KMS-11 (cell line): ENCODE measurements at regions not wholly inside any gene's neighbourhood (a gene's known extent, or its start where the extent isn't known, plus 50 kb on each side); places are given as distances from the start of the nearest gene placed in this dataset.

Experiments used
- H2AFZ ChIP-seq: fragments of 200-600 bp; sonication (generic); 2 replicates; pipeline ENCODE4 v1.6.1; 2016; ENCODE audit warnings: antibody characterized with exemption, mixed run types, low read depth
- H3K27ac ChIP-seq: fragments of 200-600 bp; sonication (generic); 2 replicates; pipeline ENCODE4 v1.6.1; 2016; ENCODE audit warnings: mild to moderate bottlenecking, mixed run types
- H3K27me3 ChIP-seq: fragments of 200-600 bp; sonication (generic); 2 replicates; pipeline ENCODE4 v1.6.1; 2017; ENCODE audit warnings: mild to moderate bottlenecking, low read depth, mixed run types, moderate library complexity; ENCODE audit not compliant: insufficient read depth
- H3K36me3 ChIP-seq: fragments of 200-600 bp; sonication (generic); 2 replicates; pipeline ENCODE4 v1.6.1; 2017; ENCODE audit warnings: mild to moderate bottlenecking, mixed run types; ENCODE audit not compliant: insufficient read depth
- H3K4me1 ChIP-seq: fragments of 200-600 bp; sonication (generic); 2 replicates; pipeline ENCODE4 v1.6.1; 2016; ENCODE audit warnings: mild to moderate bottlenecking, low read depth, mixed run types; ENCODE audit not compliant: poor library complexity, severe bottlenecking
- H3K4me2 ChIP-seq: fragments of 200-600 bp; sonication (generic); 2 replicates; pipeline ENCODE4 v1.7.0; 2016; ENCODE audit warnings: mild to moderate bottlenecking, mixed run types
- H3K4me3 ChIP-seq: fragments of 200-600 bp; sonication (generic); IDR thresholded peaks from 2 replicates; pipeline ENCODE4 v1.6.1; 2017; ENCODE audit warnings: low read depth, low read length, mixed read lengths; ENCODE audit not compliant: insufficient read depth
- H3K79me2 ChIP-seq: fragments of 200-600 bp; sonication (generic); 2 replicates; pipeline ENCODE4 v1.6.1; 2016; ENCODE audit warnings: low read depth, mixed run types; ENCODE audit not compliant: insufficient read depth
- H3K9ac ChIP-seq: fragments of 200-600 bp; sonication (generic); 2 replicates; pipeline ENCODE4 v1.6.1; 2016; ENCODE audit warnings: mild to moderate bottlenecking, mixed run types
- H4K20me1 ChIP-seq: fragments of 200-600 bp; sonication (generic); 2 replicates; pipeline ENCODE4 v1.6.1; 2016; ENCODE audit warnings: mild to moderate bottlenecking, mixed run types; ENCODE audit not compliant: insufficient read depth
- TF ChIP-seq, protein P1 (sequence below): fragments of 200-600 bp; sonication (generic); conservative IDR thresholded peaks from 2 replicates; pipeline ENCODE4 v1.6.1; 2017; ENCODE audit warnings: low read depth, mild to moderate bottlenecking, antibody characterized with exemption, low read length, moderate library complexity, mixed read lengths

DNA sequence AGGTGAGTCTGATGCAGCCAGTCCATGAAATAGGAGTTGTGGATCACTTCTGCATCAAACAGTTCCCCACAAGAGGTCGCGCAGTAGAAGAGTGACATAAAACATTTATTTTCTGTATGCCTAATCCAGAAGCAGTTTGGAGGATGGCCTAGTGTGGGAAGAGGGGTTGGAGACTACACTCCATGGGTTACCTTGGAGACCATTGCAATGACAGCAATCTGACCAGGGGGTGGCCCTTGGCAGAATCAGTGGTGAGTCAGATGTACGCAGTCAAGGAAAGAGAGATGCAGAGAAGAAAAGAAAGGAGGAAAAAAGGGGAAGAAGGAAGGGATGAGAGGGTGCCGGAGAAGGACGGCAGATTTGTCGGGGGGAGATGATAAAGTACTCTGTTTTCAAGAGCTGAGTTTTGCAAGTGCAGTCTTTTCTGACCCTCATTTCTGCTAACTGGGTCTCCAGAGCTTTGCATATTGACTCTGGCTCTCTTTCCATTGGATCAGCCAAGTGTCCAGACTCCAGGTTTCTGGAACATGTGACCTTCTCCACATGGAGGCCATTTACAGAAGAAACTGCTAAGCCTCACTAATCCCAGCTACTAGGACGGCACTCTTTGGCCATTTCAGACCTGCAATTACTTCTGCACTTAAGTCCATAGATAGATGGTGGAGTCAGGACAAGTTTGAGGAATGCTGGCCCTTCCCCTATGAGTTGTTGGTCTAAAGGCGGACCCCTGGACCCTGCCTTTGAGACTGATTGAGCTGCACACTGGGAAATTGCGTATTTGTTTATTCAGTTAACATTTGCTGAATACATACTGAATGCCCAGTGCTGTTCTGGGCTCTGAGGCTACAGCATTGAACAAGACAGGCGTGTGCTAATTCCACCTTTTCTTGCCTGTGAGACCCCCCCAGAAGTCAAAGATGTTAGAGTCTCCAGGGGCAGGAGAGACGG, 424.2 kb downstream of the BCL11B start:
- H3K4me1 ChIP-seq, result no peaks in the 10 kb centered on the region
- H4K20me1 ChIP-seq, result no peaks in the 10 kb centered on the region
- no peak overlapping the region for H3K4me3 ChIP-seq
- H3K27me3 ChIP-seq, result no peaks in the 10 kb centered on the region
- no peak overlapping the region for H3K9ac ChIP-seq
- TF ChIP-seq, protein P1, sequence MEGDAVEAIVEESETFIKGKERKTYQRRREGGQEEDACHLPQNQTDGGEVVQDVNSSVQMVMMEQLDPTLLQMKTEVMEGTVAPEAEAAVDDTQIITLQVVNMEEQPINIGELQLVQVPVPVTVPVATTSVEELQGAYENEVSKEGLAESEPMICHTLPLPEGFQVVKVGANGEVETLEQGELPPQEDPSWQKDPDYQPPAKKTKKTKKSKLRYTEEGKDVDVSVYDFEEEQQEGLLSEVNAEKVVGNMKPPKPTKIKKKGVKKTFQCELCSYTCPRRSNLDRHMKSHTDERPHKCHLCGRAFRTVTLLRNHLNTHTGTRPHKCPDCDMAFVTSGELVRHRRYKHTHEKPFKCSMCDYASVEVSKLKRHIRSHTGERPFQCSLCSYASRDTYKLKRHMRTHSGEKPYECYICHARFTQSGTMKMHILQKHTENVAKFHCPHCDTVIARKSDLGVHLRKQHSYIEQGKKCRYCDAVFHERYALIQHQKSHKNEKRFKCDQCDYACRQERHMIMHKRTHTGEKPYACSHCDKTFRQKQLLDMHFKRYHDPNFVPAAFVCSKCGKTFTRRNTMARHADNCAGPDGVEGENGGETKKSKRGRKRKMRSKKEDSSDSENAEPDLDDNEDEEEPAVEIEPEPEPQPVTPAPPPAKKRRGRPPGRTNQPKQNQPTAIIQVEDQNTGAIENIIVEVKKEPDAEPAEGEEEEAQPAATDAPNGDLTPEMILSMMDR, result no peak
- no peak overlapping the region for H3K4me2 ChIP-seq
- H3K79me2 ChIP-seq, result no peaks in the 10 kb centered on the region
- no peak overlapping the region for H3K27ac ChIP-seq
- H3K36me3 ChIP-seq, result no peaks in the 10 kb centered on the region
- H2AFZ ChIP-seq, result no peak overlapping the region

GRCh38 chr14:98853063-98853729, 418.8 kb downstream of the BCL11B start:
- H3K9ac ChIP-seq, result no peak overlapping the region
- TF ChIP-seq, protein P1, result no peak
- no peaks in the 10 kb centered on the region for H3K27me3 ChIP-seq
- H3K27ac ChIP-seq, result no peak overlapping the region
- H3K4me2 ChIP-seq, result no peak overlapping the region
- H3K79me2 ChIP-seq, result no peaks in the 10 kb centered on the region
- H2AFZ ChIP-seq, result no peak overlapping the region
- no peaks in the 10 kb centered on the region for H3K36me3 ChIP-seq
- H3K4me3 ChIP-seq, result no peak overlapping the region
- no peaks in the 10 kb centered on the region for H3K4me1 ChIP-seq
- no peaks in the 10 kb centered on the region for H4K20me1 ChIP-seq

GRCh38 chr14:98855926-98856715, 415.9 kb downstream of the BCL11B start:
- Histone ChIP-seq H4K20me1 (no peaks in the 10 kb centered on the region), H3K4me2 (no peak overlapping the region), H3K79me2 (no peaks in the 10 kb centered on the region), H3K27ac (no peak overlapping the region), H3K4me3 (no peak overlapping the region), H3K27me3 (no peaks in the 10 kb centered on the region), H3K36me3 (no peaks in the 10 kb centered on the region), H3K9ac (no peak overlapping the region), H3K4me1 (no peaks in the 10 kb centered on the region), H2AFZ (no peak overlapping the region)
- TF ChIP-seq, protein P1, result no peak

DNA sequence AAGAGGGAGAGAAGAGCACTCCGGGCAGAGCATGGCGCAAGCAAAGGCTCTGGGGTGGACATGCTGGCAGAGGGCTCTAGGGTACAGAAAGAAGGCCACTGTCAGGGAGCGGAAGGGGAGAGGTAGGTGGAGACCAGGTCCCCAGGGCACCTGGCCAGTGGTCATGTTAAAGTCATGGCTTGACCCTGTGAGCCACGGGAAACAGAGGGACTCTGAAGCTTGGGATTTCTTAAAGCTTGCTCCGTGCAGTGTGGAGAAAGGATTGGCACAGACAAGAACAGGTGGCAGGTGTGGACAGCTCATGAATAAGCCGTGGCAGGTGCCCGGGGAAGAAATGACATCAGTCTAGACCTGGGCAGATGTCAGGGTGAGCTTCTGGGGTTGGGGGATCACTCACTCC, 413.8 kb downstream of the BCL11B start:
- Histone ChIP-seq H3K79me2 (no peaks in the 10 kb centered on the region), H3K9ac (no peak overlapping the region)
- TF ChIP-seq, protein P1, result no peak

More for the DNA sequence above, 413.8 kb downstream of the BCL11B start:
- H2AFZ ChIP-seq, result no peak overlapping the region
- no peak overlapping the region for H3K4me2 ChIP-seq
- H3K4me3 ChIP-seq, result no peak overlapping the region
- H3K36me3 ChIP-seq, result no peaks in the 10 kb centered on the region
- no peaks in the 10 kb centered on the region for H3K4me1 ChIP-seq
- H4K20me1 ChIP-seq, result no peaks in the 10 kb centered on the region
- no peaks in the 10 kb centered on the region for H3K27me3 ChIP-seq
- no peak overlapping the region for H3K27ac ChIP-seq
